ENCODE measurements at regions not wholly inside any gene's neighbourhood (a gene's known extent, or its start where the extent isn't known, plus 50 kb on each side); places are given as distances from the start of the nearest gene placed in this dataset.

GRCh38 chr6:40817369-40817768 is 221.7 kb downstream of the UNC5CL start:
- Histone ChIP-seq H2AFZ (ENCODE audit: low read length) (no peak overlapping the region), H3K4me2 (ENCODE audit: low read depth, low read length) (no peak overlapping the region), H3K4me1 (ENCODE audit: insufficient read depth, low read length) (no peaks in the 10 kb centered on the region), H3K79me2 (ENCODE audit: insufficient read depth, low read length) (no peaks in the 10 kb centered on the region), H3K36me3 (replicated peaks in 1 of 2; ENCODE audit: control insufficient read depth in 1 of 2, insufficient read depth in 2 of 2, low read length in 2 of 2) (no peaks in the 10 kb centered on the region), H4K20me1 (ENCODE audit: insufficient read depth, low read length) (no peaks in the 10 kb centered on the region), H3K27ac (ENCODE audit: extremely low read length, insufficient read depth, low read length) (no peak overlapping the region), H3K4me3 (replicated peaks in 1 of 3; ENCODE audit: insufficient read depth in 1 of 3, low read depth in 2 of 3, low read length in 3 of 3) (no peak overlapping the region), H3K27me3 (ENCODE audit: control insufficient read depth in 1 of 2, insufficient read depth in 2 of 2, low read length in 2 of 2) (no peaks in the 10 kb centered on the region), H3K9me3 (ENCODE audit: low read length) (no peaks in the 10 kb centered on the region), H3K9ac (ENCODE audit: insufficient read depth, low read depth, low read length) (no peak overlapping the region)
- ATAC-seq (no peak), DNase-seq (ENCODE audit: low spot score) (no peak), FAIRE-seq (no peak)
- ChIA-PET CTCF (ENCODE audit: low intra/inter-chr PET ratio, low total read pairs) (no interaction called here), POLR2A (no interaction called here)
- in situ Hi-C loops (cut with HindIII; ENCODE audit: extremely low pct_ligation_motif_present, low pct_unique_long_range_greater_than_20kb) (no loop called here), intact Hi-C loops (cut with micrococcal nuclease; ENCODE audit: unreplicated experiment) (no loop called here)
- TF ChIP-seq ZBTB3 (CRISPR knock-in tag; IDR thresholded peaks at IDR 0.05; ENCODE audit: borderline replicate concordance, low read depth) (no peak), NFRKB (IDR thresholded peaks at IDR 0.05) (no peak), ARID4A (CRISPR knock-in tag; IDR thresholded peaks at IDR 0.05; ENCODE audit: borderline replicate concordance) (no peak), ZNF407 (CRISPR knock-in tag; IDR thresholded peaks at IDR 0.05; ENCODE audit: not compliant biosample characterization) (no peak), ZNF766 (CRISPR knock-in tag; IDR thresholded peaks at IDR 0.05; ENCODE audit: borderline replicate concordance) (no peak), DZIP1 (CRISPR knock-in tag; IDR thresholded peaks at IDR 0.05) (no peak), MNT (IDR thresholded peaks at IDR 0.05) (peak; percentile 53; the same call in 1 of the 2 replicates)
- BruUV-seq (replicated peaks), result no TSS peak
- 32% methylated on average over 6 of the region's 6 CpGs for WGBS (ENCODE audit: low lambda C conversion rate)
